GM23338 (cell line): ENCODE measurements at regions not wholly inside any gene's neighbourhood (a gene's known extent, or its start where the extent isn't known, plus 50 kb on each side); places are given as distances from the start of the nearest gene placed in this dataset.

ENCODE experiments used
- ATAC-seq: fragments of 200-7000 bp; cut with Tn5 transposase; 3 replicates; pipeline ENCODE4 v1.9.1; 2020
- DNase-seq: peaks from one replicate; pipeline ENCODE4 v3.0.0-alpha.2; 2015; ENCODE audit warnings: low spot score
- H2AFZ ChIP-seq: fragments of 200-600 bp; sonication (generic); 2 replicates; pipeline ENCODE4 v1.8.0; 2016; ENCODE audit warnings: antibody characterized with exemption, mild to moderate bottlenecking, moderate library complexity
- H3F3A ChIP-seq: fragments of 200-600 bp; sonication (generic); replicated peaks from 2 replicates; pipeline ENCODE4 v1.8.0; 2017; ENCODE audit warnings: antibody characterized with exemption, mixed run types, low read depth
- H3K27ac ChIP-seq: fragments of 200-600 bp; sonication (generic); 2 replicates; pipeline ENCODE4 v1.6.1; 2016; ENCODE audit warnings: low read depth
- H3K27me3 ChIP-seq: fragments of 200-600 bp; sonication (generic); 2 replicates; pipeline ENCODE4 v1.8.0; 2016; ENCODE audit warnings: mild to moderate bottlenecking, mixed run types, moderate library complexity; ENCODE audit not compliant: insufficient read depth
- H3K36me3 ChIP-seq: fragments of 200-600 bp; sonication (generic); 2 replicates; pipeline ENCODE4 v1.8.0; 2016; ENCODE audit warnings: mild to moderate bottlenecking; ENCODE audit not compliant: insufficient read depth
- H3K4me1 ChIP-seq: fragments of 200-600 bp; sonication (generic); 2 replicates; pipeline ENCODE4 v1.8.0; 2016; ENCODE audit warnings: mild to moderate bottlenecking, moderate library complexity; ENCODE audit not compliant: insufficient read depth
- H3K4me2 ChIP-seq: fragments of 200-600 bp; sonication (generic); 2 replicates; pipeline ENCODE4 v1.7.1; 2017; ENCODE audit warnings: mixed run types
- H3K4me3 ChIP-seq: fragments of 200-600 bp; sonication (generic); 2 replicates; pipeline ENCODE4 v1.6.1; 2016; ENCODE audit warnings: mixed run types
- H3K79me2 ChIP-seq: fragments of 200-600 bp; sonication (generic); replicated peaks from 2 replicates; pipeline ENCODE4 v1.8.0; 2017; ENCODE audit warnings: mild to moderate bottlenecking; ENCODE audit not compliant: insufficient read depth
- H3K9me2 ChIP-seq: fragments of 200-600 bp; sonication (generic); 2 replicates; pipeline ENCODE4 v1.8.0; 2017; ENCODE audit not compliant: insufficient read depth
- H4K20me1 ChIP-seq: fragments of 200-600 bp; sonication (generic); replicated peaks from 2 replicates; pipeline ENCODE4 v1.8.0; 2017; ENCODE audit warnings: mild to moderate bottlenecking; ENCODE audit not compliant: insufficient read depth
- H3K27ac Mint-ChIP-seq: 2 replicates; pipeline ENCODE4 v1.8.0; 2020; ENCODE audit warnings: inconsistent platforms, mild to moderate bottlenecking, moderate library complexity, mixed read lengths
- H3K27me3 Mint-ChIP-seq: 3 replicates; pipeline ENCODE4 v1.8.0; 2022; ENCODE audit warnings: low read depth, mild to moderate bottlenecking, moderate library complexity, mixed read lengths, inconsistent platforms; ENCODE audit not compliant: insufficient read depth, poor library complexity
- H3K36me3 Mint-ChIP-seq: 3 replicates; pipeline ENCODE4 v1.8.0; 2021; ENCODE audit warnings: low read depth, mild to moderate bottlenecking, inconsistent platforms, moderate library complexity, mixed read lengths
- H3K4me1 Mint-ChIP-seq: 3 replicates; pipeline ENCODE4 v1.8.0; 2020; ENCODE audit warnings: mild to moderate bottlenecking, inconsistent platforms, mixed read lengths
- H3K4me3 Mint-ChIP-seq: 3 replicates; pipeline ENCODE4 v1.8.0; 2021; ENCODE audit warnings: moderate library complexity, mild to moderate bottlenecking, inconsistent platforms, mixed read lengths
- H3K9me3 Mint-ChIP-seq: 3 replicates; pipeline ENCODE4 v1.8.0; 2020; ENCODE audit warnings: moderate library complexity, mild to moderate bottlenecking, inconsistent platforms, mixed read lengths
- CREB1 ChIP-seq: fragments of 250-450 bp; sonication (Bioruptor Pico); IDR thresholded peaks from 2 replicates; pipeline ENCODE4 v1.5.0; 2020; ENCODE audit warnings: low read depth, mild to moderate bottlenecking, moderate library complexity
- ETS1 ChIP-seq: IDR thresholded peaks from 2 replicates; pipeline ENCODE4 v1.6.1; 2016; ENCODE audit warnings: antibody characterized with exemption
- EZH2 ChIP-seq: fragments of 200-600 bp; sonication (generic); IDR thresholded peaks from one replicate; pipeline ENCODE4 v1.8.0; 2017; ENCODE audit warnings: antibody characterized with exemption, mild to moderate bottlenecking, low read depth; ENCODE audit not compliant: unreplicated experiment
- EZH2phosphoT487 ChIP-seq: fragments of 200-600 bp; sonication (generic); IDR thresholded peaks from one replicate; pipeline ENCODE4 v1.8.1; 2018; ENCODE audit warnings: antibody characterized with exemption; ENCODE audit not compliant: unreplicated experiment
- NANOG ChIP-seq: IDR thresholded peaks from 2 replicates; pipeline ENCODE4 v1.6.1; 2016; ENCODE audit warnings: antibody characterized with exemption, borderline replicate concordance
- POLR2AphosphoS5 ChIP-seq: IDR thresholded peaks from 2 replicates; pipeline ENCODE4 v1.6.1; 2016; ENCODE audit warnings: antibody characterized with exemption, low read depth
- REST ChIP-seq: IDR thresholded peaks from one replicate; pipeline ENCODE4 v1.6.1; 2018; ENCODE audit warnings: antibody characterized with exemption; ENCODE audit not compliant: unreplicated experiment
- STAT1 ChIP-seq: IDR thresholded peaks from one replicate; pipeline ENCODE4 v1.6.1; 2016; ENCODE audit warnings: antibody characterized with exemption; ENCODE audit not compliant: unreplicated experiment
- ZNF114 ChIP-seq: fragments of 250-450 bp; sonication (Bioruptor Pico); IDR thresholded peaks from 2 replicates; pipeline ENCODE4 v1.5.0; 2020; ENCODE audit warnings: mild to moderate bottlenecking, moderate library complexity
- ZNF331 ChIP-seq: fragments of 250-450 bp; sonication (Bioruptor Pico); IDR thresholded peaks from 2 replicates; pipeline ENCODE4 v1.5.0; 2020; ENCODE audit warnings: low read depth, mild to moderate bottlenecking, moderate library complexity
- TF ChIP-seq, protein P1 (sequence below), 2 experiments: fragments of 200-600 bp in 1 of 2; sonication (generic) in 1 of 2; conservative IDR thresholded peaks; 2 replicates each; pipeline versions ENCODE4 v1.5.1 to v1.6.1; 2016 to 2017; ENCODE audit warnings: antibody characterized with exemption in 2 of 2, low read depth in 2 of 2, mild to moderate bottlenecking in 2 of 2, moderate library complexity in 1 of 2

DNA sequence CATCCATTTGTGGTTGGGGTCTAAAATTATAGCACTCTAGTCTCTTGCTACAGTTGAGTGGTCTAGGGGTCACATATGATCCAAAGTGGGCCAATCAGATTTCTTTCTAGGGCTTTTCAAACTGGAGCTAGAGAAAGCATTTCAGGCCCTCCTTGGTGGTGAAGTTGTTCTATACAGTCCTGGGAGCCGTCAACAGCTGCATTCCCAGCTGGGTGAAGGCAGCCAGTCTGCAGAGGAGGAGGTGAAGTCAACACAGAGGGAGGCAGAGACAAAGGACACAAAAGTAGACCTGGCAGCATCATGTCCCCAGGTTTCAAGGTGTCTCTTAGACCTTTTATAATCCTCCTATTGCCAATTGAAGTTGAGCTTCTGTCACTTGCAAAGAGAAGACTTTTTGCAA, 518.2 kb downstream of the BNC2 start (continued):
- TF ChIP-seq REST (no peak), ETS1 (no peak), STAT1 (no peak), ZNF331 (CRISPR knock-in tag) (no peak), CREB1 (no peak), EZH2 (no peak), EZH2phosphoT487 (no peak), POLR2AphosphoS5 (no peak), ZNF114 (CRISPR knock-in tag) (no peak)

DNA sequence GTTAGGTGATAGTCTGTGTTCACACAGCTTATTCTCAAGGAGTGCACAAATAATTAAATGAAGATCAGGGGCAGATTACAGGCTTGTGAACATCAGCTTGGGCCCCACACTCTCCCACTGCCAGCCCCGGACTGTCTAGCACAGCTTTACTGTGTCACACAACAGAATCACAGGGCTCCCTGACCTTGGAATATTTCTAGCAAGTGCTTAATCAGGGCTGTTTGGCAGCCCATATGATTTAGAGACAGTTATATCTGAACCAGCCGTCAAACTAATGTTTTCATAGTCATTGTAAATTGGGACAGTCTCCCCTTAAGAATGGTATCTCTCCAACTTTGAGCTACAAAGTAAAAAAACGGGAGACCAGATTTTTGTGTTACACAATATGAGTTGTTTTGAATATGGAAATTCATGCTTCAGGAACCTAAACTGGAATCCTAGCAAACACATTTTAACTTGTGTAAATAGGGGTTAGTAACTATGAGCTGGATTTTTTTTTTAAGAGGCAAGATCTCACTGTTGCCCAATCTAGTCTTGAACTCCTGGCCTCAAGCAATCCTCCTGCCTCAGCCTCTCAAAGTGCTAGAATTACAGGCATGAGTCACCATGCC, 517.6 kb downstream of the BNC2 start:
- Histone ChIP-seq H3K79me2 (no peaks in the 10 kb centered on the region), H3K4me3 (no peak overlapping the region), H3K27ac (no peak overlapping the region), H2AFZ (no peak overlapping the region), H3K9me2 (0 out of 2 replicates have a peak, but pooled peaks cover 3% of the 10 kb centered on the region), H3K36me3 (no peaks in the 10 kb centered on the region), H3K27me3 (no peaks in the 10 kb centered on the region), H3F3A (no peaks in the 10 kb centered on the region), H4K20me1 (no peaks in the 10 kb centered on the region), H3K4me1 (no peaks in the 10 kb centered on the region), H3K4me2 (no peak overlapping the region)
- Mint-ChIP-seq H3K4me3 (no peak overlapping the region), H3K4me1 (no peaks in the 10 kb centered on the region), H3K27ac (no peak overlapping the region), H3K36me3 (no peaks in the 10 kb centered on the region), H3K9me3 (no peaks in the 10 kb centered on the region), H3K27me3 (peaks cover 5% of the 10 kb centered on the region)
- DNase-seq (no peak), ATAC-seq (no peak)
- TF ChIP-seq ETS1: no peak
- TF ChIP-seq, protein P1, sequence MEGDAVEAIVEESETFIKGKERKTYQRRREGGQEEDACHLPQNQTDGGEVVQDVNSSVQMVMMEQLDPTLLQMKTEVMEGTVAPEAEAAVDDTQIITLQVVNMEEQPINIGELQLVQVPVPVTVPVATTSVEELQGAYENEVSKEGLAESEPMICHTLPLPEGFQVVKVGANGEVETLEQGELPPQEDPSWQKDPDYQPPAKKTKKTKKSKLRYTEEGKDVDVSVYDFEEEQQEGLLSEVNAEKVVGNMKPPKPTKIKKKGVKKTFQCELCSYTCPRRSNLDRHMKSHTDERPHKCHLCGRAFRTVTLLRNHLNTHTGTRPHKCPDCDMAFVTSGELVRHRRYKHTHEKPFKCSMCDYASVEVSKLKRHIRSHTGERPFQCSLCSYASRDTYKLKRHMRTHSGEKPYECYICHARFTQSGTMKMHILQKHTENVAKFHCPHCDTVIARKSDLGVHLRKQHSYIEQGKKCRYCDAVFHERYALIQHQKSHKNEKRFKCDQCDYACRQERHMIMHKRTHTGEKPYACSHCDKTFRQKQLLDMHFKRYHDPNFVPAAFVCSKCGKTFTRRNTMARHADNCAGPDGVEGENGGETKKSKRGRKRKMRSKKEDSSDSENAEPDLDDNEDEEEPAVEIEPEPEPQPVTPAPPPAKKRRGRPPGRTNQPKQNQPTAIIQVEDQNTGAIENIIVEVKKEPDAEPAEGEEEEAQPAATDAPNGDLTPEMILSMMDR (conservative IDR thresholded peaks at IDR 0.05; ENCODE audit: low read depth in 2 of 2): no peak
- no peak for TF ChIP-seq POLR2AphosphoS5
- TF ChIP-seq NANOG: no peak
- TF ChIP-seq EZH2: no peak
- TF ChIP-seq STAT1: no peak
- no peak for TF ChIP-seq ZNF331 (CRISPR knock-in tag)
